MCF 10A (cell line): ENCODE measurements at regions not wholly inside any gene's neighbourhood (a gene's known extent, or its start where the extent isn't known, plus 50 kb on each side); places are given as distances from the start of the nearest gene placed in this dataset.

Source experiments
- BruUV-seq: library from RNA; stranded (reverse); fragments of 400-500 nt; replicated peaks from 2 replicates; lab custom pipeline; 2021; lab: Mats Ljungman, UMichigan
- CTCF ChIA-PET: fragments of 300-600 bp; sonication (Branson Sonifier 250); formaldehyde crosslinking; extraction: SDS; loops from one replicate; lab custom pipeline; 2021; ENCODE audit warnings: antibody characterized with exemption, inconsistent platforms; lab: Yijun Ruan, JAX
- POLR2A ChIA-PET: fragments of 300-600, 350-650 bp; sonication (Branson Sonifier 250); formaldehyde crosslinking; extraction: SDS; loops from one replicate; lab custom pipeline; 2020; ENCODE audit warnings: antibody characterized with exemption, inconsistent platforms; lab: Yijun Ruan, JAX
- DNase-seq: peaks from one replicate; pipeline ENCODE4 v3.0.0-alpha.2; 2018; ENCODE audit not compliant: unreplicated experiment
- H3K27ac Mint-ChIP-seq: one replicate; pipeline ENCODE4 v1.8.0; 2022; ENCODE audit warnings: mild to moderate bottlenecking, low read depth, mixed read lengths; ENCODE audit not compliant: unreplicated experiment
- H3K27me3 Mint-ChIP-seq: one replicate; pipeline ENCODE4 v1.8.0; 2022; ENCODE audit warnings: mixed read lengths; ENCODE audit not compliant: insufficient read depth, unreplicated experiment
- H3K36me3 Mint-ChIP-seq: one replicate; pipeline ENCODE4 v1.8.0; 2022; ENCODE audit warnings: mild to moderate bottlenecking, moderate library complexity, mixed read lengths; ENCODE audit not compliant: insufficient read depth, unreplicated experiment
- H3K4me1 Mint-ChIP-seq: one replicate; pipeline ENCODE4 v1.8.0; 2022; ENCODE audit warnings: mixed read lengths; ENCODE audit not compliant: insufficient read depth, unreplicated experiment
- H3K4me3 Mint-ChIP-seq: one replicate; pipeline ENCODE4 v1.8.0; 2022; ENCODE audit warnings: mild to moderate bottlenecking, moderate library complexity, mixed read lengths; ENCODE audit not compliant: unreplicated experiment
- H3K9me3 Mint-ChIP-seq: one replicate; pipeline ENCODE4 v1.8.0; 2022; ENCODE audit warnings: mixed read lengths; ENCODE audit not compliant: unreplicated experiment
- CTCF ChIP-seq: fragments of 200-600 bp; IDR thresholded peaks from one replicate; pipeline ENCODE4 v1.8.0; 2022; ENCODE audit warnings: antibody characterized with exemption, mild to moderate bottlenecking; ENCODE audit not compliant: unreplicated experiment
- intact Hi-C: fragments of 100-400 bp; cut with micrococcal nuclease; formaldehyde crosslinking; loops from 2 replicates; pipeline ENCODE4 v1.14.1; 2022

DNA sequence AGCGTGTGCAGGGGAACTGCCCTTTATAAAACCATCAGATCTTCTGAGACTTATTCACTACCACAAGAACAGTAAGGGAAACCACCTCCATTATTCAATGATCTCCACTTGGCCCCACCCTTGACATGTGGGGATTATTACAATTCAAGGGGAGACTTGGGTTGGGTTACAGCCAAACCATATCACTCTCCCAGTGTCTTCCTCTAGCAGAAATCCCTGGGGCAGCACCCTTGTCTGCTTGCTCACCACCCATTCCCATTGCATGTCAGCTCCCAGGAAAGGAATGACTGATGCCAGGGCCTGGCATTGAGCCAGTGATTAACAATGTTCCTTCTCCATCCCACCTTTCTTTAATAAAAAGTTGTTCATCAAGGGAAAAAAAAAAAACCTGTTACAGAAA lies 199.0 kb downstream of the IRX1 start:
- Mint-ChIP-seq H3K36me3 (no peaks in the 10 kb centered on the region), H3K27ac (no peak overlapping the region), H3K27me3 (no peaks in the 10 kb centered on the region), H3K4me1 (no peaks in the 10 kb centered on the region), H3K9me3 (peaks cover 11% of the 10 kb centered on the region), H3K4me3 (no peak overlapping the region)
- CTCF ChIA-PET, result no interaction called here
- intact Hi-C loops, result no loop called here
- no TSS peak for BruUV-seq
- POLR2A ChIA-PET, result no interaction called here
- DNase-seq, result no peak
- TF ChIP-seq CTCF, result no peak

- POLR2A ChIA-PET, result no interaction called here
- H3K27me3 Mint-ChIP-seq, result no peaks in the 10 kb centered on the region
- no TSS peak for BruUV-seq
- intact Hi-C loops, result no loop called here
- peaks cover 26% of the 10 kb centered on the region for H3K9me3 Mint-ChIP-seq
- H3K4me1 Mint-ChIP-seq, result no peaks in the 10 kb centered on the region
- TF ChIP-seq CTCF, result no peak
- H3K4me3 Mint-ChIP-seq, result no peak overlapping the region
- CTCF ChIA-PET, result no interaction called here
- DNase-seq, result no peak
- no peak overlapping the region for H3K27ac Mint-ChIP-seq
- H3K36me3 Mint-ChIP-seq, result no peaks in the 10 kb centered on the region
These were observed 201.1 kb downstream of the IRX1 start for GRCh38 chr5:3796736-3797135.

- Mint-ChIP-seq H3K9me3 (peaks cover 17% of the 10 kb centered on the region), H3K4me1 (no peaks in the 10 kb centered on the region), H3K27ac (no peak overlapping the region), H3K4me3 (no peak overlapping the region), H3K36me3 (no peaks in the 10 kb centered on the region), H3K27me3 (no peaks in the 10 kb centered on the region)
- intact Hi-C loops, result no loop called here
- TF ChIP-seq CTCF, result no peak
- no peak for DNase-seq
- CTCF ChIA-PET, result interaction anchor here (0.8 kb wide), 1 partner anchor 15 kb away, joined by 3 read pairs; no protein-coding TSS in a partner anchor
- POLR2A ChIA-PET, result no interaction called here
- BruUV-seq, result no TSS peak
These were observed 206.3 kb downstream of the IRX1 start for GRCh38 chr5:3801967-3802366.

GRCh38 chr5:3809455-3809854 lies 213.8 kb downstream of the IRX1 start:
- Mint-ChIP-seq H3K27me3 (no peaks in the 10 kb centered on the region), H3K27ac (no peak overlapping the region), H3K4me3 (no peak overlapping the region), H3K36me3 (no peaks in the 10 kb centered on the region), H3K9me3 (peaks cover 18% of the 10 kb centered on the region), H3K4me1 (peaks cover 5% of the 10 kb centered on the region)
- no TSS peak for BruUV-seq
- POLR2A ChIA-PET, result interaction anchor here (0.6 kb wide), 1 partner anchor 177 kb away, joined by 3 read pairs; no protein-coding TSS in a partner anchor
- CTCF ChIA-PET, result no interaction called here
- intact Hi-C loops, result no loop called here
- TF ChIP-seq CTCF, result no peak
- no peak for DNase-seq
